HepG2 (cell line): ENCODE measurements at regions not wholly inside any gene's neighbourhood (a gene's known extent, or its start where the extent isn't known, plus 50 kb on each side); places are given as distances from the start of the nearest gene placed in this dataset.

Source experiments
- HNRNPH1 ChIP-seq: fragments of 200-400 bp; formaldehyde crosslinking; optimal IDR thresholded peaks from 2 replicates; pipeline ENCODE3; 2017; ENCODE audit warnings: mild to moderate bottlenecking, low read depth, low read length
- KIAA2018 ChIP-seq: sonication (generic); formaldehyde crosslinking; IDR thresholded peaks from 2 replicates; pipeline ENCODE4 v1.5.0; 2020; ENCODE audit warnings: mild to moderate bottlenecking, missing genetic modification reagents, borderline replicate concordance
- NFE2 ChIP-seq: sonication (generic); formaldehyde crosslinking; IDR thresholded peaks from 2 replicates; pipeline ENCODE4 v1.4.0; 2020; ENCODE audit warnings: missing genetic modification reagents
- PRPF4 ChIP-seq: fragments of 200-400 bp; formaldehyde crosslinking; IDR thresholded peaks from 2 replicates; pipeline ENCODE4 v1.6.1; 2016; ENCODE audit warnings: low read length, low read depth; ENCODE audit not compliant: poor library complexity, severe bottlenecking
- ZNF253 ChIP-seq: sonication (generic); formaldehyde crosslinking; IDR thresholded peaks from 2 replicates; pipeline ENCODE4 v1.8.0; 2022; ENCODE audit warnings: mild to moderate bottlenecking, missing genetic modification reagents, borderline replicate concordance
- ZNF746 ChIP-seq: sonication (generic); formaldehyde crosslinking; IDR thresholded peaks from 2 replicates; pipeline ENCODE4 v1.8.0; 2022; ENCODE audit warnings: mild to moderate bottlenecking, missing genetic modification reagents
- ZNF770 ChIP-seq: sonication (generic); formaldehyde crosslinking; IDR thresholded peaks from 2 replicates; pipeline ENCODE4 v1.5.0; 2020; ENCODE audit warnings: mild to moderate bottlenecking, missing genetic modification reagents

- TF ChIP-seq KIAA2018 (CRISPR knock-in tag) (no peak), ZNF746 (CRISPR knock-in tag) (no peak), HNRNPH1 (no peak), NFE2 (no peak), PRPF4 (no peak), ZNF253 (no peak), ZNF770 (CRISPR knock-in tag) (no peak)
Observed at GRCh38 chr4:79827283-79827682, 245.7 kb downstream of the ANTXR2 start (continued).
